GM10266 (cell line): ENCODE measurements at regions not wholly inside any gene's neighbourhood (a gene's known extent, or its start where the extent isn't known, plus 50 kb on each side); places are given as distances from the start of the nearest gene placed in this dataset.

Source experiments
- DNase-seq: peaks from one replicate; pipeline ENCODE4 v3.0.0; 2012; ENCODE audit errors: extremely low spot score
- TF ChIP-seq, protein P1 (sequence below): IDR thresholded peaks from 2 replicates; pipeline ENCODE4 v1.5.1; 2012; ENCODE audit warnings: mild to moderate bottlenecking, low read depth; ENCODE audit not compliant: control insufficient read depth, insufficient read depth; ENCODE audit errors: missing control alignments

DNA sequence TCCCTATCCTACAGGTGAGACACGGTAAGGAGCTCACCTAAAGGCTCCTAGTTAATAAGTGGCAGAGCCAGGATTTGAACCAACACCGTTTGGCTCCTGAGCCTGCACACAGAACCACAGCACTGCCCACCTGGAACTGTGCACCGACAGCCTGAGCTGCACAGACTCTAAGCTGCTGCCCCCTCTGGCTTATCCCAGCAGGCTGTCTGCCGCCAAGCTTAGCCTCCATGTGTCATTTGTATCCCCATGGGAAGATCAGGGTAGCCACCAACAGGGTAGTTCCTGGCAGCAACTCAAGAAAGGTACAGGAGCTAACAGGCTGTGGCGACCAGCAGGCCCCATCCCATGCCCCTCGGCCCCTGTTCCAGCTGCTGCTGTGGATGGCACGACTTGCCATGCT is 135.7 kb downstream of the LRRC30 start:
- TF ChIP-seq, protein P1, sequence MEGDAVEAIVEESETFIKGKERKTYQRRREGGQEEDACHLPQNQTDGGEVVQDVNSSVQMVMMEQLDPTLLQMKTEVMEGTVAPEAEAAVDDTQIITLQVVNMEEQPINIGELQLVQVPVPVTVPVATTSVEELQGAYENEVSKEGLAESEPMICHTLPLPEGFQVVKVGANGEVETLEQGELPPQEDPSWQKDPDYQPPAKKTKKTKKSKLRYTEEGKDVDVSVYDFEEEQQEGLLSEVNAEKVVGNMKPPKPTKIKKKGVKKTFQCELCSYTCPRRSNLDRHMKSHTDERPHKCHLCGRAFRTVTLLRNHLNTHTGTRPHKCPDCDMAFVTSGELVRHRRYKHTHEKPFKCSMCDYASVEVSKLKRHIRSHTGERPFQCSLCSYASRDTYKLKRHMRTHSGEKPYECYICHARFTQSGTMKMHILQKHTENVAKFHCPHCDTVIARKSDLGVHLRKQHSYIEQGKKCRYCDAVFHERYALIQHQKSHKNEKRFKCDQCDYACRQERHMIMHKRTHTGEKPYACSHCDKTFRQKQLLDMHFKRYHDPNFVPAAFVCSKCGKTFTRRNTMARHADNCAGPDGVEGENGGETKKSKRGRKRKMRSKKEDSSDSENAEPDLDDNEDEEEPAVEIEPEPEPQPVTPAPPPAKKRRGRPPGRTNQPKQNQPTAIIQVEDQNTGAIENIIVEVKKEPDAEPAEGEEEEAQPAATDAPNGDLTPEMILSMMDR, result no peak
- no peak for DNase-seq

DNA sequence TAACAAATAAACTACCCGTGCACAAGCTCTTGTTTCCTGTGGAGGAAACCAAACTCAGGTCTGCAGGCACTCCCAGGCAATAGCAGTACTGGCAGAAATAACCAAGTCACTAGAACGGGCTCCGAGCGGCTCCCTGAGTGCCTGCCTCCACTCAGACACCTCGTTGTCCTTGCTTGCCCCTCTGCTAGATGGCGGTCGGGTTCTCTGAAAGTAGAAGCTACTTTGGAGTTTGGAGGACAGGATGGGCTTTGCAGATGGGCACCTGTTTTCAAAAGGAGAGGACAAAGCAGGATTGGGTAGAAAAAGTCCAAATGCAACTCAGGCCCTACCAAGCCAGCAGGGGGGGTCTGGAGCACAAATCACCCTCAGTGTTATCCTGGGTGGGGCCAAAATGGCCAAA is 136.4 kb downstream of the LRRC30 start:
- TF ChIP-seq, protein P1, result no peak
- no peak for DNase-seq

DNA sequence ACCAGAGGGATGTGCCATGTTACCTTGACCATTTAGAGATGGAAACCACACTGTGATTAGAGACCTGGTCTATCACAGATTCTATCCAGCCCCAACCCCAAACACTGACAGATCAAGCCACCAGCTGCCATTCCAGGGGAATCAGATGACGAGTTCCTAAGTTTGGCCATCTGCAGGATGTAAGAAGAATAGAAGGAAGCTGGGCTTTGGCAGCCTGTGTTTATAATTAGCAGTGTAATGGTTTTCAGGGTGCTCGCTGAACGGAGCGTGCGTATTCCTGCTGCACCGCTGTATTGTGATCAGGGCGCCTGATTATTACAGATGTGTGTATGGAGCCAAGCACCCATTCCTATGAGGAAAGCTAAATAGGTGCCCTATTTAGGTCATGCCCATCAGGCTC is 138.1 kb downstream of the LRRC30 start:
- no peak for DNase-seq
- TF ChIP-seq, protein P1, result no peak

DNA sequence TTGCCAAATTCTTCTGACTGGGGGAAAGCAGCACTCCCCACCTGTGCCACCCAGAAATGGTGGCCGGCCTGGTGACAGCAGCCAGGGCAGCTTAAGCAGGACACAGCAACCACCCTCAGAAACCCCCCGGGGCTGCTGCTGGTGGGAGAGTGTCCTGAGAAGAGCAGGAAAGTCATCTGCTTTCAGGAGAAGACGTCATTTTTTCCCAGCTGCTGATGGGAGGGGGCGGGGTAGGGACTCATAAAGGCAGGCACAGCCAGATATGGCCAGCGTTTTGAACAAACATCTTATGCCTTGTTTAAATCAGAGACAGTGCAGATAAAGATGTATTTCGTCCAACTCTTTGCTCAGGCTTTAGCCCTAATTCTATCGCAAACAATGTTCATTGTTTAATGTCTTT is 139.5 kb downstream of the LRRC30 start:
- no peak for DNase-seq
- TF ChIP-seq, protein P1, result no peak

DNA sequence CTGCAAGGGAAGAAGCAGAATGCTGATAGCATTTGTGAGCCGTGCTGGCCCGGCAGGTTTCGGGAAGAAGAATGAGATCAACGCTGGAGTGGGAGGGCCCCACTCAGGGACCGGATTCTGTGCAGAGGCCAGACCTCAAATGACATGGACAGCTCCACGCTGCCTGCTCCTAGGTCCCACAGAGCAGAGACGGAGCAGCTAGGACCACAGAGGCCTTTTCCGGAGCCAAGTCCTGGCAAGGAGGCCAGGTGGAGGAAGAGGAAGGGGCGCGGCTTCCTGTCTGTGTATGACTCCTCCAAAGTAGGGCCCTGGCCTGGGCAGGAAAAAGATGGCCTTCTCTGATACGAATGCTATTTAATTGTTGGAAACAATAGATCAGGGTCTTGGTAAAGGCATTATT is 139.9 kb downstream of the LRRC30 start:
- TF ChIP-seq, protein P1, result no peak
- no peak for DNase-seq

DNA sequence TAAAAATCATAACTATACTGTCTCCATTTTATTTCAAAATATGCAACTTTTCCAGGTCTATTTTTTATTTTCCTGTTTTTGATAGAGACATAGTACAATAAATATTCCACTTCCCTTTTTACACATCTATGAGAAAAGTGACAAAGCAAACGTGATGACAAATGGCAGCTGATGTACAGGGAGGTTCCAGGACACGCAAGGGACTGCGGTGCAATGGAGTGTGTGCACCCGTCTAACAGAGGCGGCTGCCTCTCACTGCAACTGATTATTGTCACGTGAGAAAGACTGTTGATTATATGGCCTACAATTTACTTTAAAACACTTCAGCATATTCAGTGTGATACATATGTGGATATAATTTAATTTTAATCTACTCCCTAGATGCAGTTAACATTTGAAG is 142.6 kb downstream of the LRRC30 start:
- TF ChIP-seq, protein P1, result no peak

DNA sequence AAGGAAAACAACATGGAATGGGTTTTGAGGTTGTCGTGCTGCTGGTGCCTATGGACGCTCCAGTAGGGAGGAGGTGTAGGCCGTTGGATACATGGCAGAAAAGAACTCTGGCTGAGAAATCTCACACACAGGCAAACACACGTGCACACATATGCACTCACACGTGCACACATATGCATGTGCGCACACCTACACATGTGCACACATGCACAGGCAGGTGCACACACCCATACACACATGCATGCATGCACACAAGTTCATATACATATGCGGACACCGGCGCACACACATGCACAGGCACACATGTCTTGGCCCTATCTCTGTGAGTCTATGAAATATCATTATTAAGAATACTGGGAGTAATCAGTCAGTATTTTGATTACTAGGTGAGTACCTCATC is 150.4 kb downstream of the LRRC30 start:
- no peak for DNase-seq
- TF ChIP-seq, protein P1, result no peak

More for the DNA sequence above, 142.6 kb downstream of the LRRC30 start:
- DNase-seq, result no peak
